GM18517 (cell line): ENCODE measurements at regions not wholly inside any gene's neighbourhood (a gene's known extent, or its start where the extent isn't known, plus 50 kb on each side); places are given as distances from the start of the nearest gene placed in this dataset.

Experiments
- ATAC-seq: cut with Tn5 transposase; IDR thresholded peaks from one replicate; pipeline ENCODE4 v1.9.1; 2021; ENCODE audit warnings: mild to moderate bottlenecking, moderate library complexity; ENCODE audit not compliant: unreplicated experiment

DNA sequence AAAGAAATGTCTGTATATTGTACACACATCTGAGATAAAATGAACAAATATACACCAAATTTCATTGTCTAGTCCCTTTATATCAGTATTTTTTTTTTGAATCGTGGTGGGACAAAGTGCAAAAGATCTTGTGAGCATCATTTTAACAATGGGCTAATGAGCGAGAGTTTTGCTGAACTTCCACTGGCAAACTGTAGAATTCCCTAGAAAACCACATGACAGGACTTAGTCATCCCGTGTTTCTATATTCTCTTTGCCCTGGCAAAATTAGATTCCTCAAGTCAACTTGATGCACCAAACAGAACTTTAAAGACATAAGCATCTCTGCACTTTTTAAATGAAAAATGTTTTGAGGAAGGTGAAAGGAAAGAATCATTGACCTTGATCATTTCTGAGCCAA lies 488.2 kb upstream of the PTBP2 start:
- no peak for ATAC-seq

- ATAC-seq = no peak
Observed at GRCh38 chr1:96234299-96234698, 487.3 kb upstream of the PTBP2 start.

DNA sequence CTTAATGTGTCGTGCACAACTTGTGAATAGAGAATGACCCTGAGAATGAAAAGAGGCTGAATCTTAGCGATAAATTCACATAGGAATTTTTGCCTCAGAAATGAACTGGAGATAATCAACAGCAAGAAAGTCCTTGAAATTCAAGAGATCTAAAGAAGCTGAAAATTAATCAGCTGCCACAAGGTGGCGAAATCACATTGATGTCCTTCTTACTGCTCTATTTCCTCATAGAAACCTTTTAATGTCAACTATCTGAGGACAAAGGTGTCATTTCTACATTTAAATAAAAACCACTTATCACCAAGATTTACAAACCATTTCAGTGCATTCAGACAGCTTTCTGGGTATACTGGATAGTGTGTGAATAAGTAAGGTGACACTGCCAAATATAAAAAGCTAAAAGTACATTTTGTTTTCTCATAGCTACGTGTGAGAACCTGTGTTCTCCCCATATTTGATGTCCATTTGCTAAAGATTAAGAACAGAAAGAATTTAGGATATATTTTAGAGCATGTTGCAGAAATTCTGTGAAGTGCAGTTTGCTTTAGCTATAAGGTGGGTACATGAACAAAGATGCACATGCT lies 485.3 kb upstream of the PTBP2 start:
- no peak for ATAC-seq

- no peak for ATAC-seq
Observed at GRCh38 chr1:96238426-96238825, 483.2 kb upstream of the PTBP2 start.

- ATAC-seq = no peak
Observed at GRCh38 chr1:96240438-96240837, 481.1 kb upstream of the PTBP2 start.

- no peak for ATAC-seq
Observed at GRCh38 chr1:96253246-96254035, 468.1 kb upstream of the PTBP2 start.

DNA sequence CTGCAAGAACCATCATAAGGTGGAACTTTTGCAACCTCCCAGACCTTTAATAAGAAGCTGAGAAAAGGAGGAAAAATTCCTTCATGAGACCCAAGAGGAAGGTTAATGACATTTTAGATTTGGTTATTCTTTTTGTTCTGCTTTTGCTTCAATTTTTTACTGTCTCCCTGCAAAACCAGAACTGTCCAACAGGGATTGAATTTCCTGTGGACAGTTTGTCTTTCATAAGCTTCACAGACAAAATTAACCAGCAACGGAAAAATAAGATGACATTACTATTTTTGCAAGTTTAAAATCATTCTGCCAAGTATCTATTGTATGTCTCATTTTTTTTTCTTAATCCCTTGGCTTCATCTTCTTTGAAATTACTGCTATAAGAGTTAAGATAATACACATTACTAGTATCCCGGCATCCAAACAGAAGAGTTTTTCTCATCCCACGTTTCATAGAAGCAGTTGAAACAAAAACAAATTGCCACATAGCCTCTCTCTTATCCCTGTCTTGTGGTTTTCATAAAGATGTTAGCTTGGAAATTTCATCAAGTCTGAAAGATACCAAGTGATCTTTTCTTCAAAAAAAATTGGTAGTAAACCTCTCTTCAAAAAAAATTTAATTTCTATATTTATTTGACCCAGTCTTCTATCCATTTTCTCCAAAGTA lies 465.3 kb upstream of the PTBP2 start:
- ATAC-seq = no peak

DNA sequence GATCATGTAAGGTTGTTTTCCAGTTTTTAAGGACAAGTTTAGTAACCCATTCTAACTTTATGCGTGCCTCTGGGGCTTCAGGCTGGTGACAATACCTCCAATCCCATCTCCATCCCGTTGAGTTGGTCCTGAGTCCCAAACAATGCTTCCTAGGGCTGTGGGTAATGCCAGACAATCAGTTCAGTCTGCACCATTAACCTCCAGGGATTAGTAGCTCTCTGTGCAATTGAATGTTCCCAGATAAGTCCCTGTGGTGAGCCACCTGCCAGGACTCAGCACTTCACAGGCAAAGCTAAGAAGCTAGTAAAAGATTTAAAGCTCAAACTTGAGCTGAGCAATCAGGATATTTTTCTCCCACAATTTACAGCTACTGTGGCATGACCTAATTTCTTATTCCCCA lies 462.2 kb upstream of the PTBP2 start:
- ATAC-seq = no peak

- no peak for ATAC-seq
Observed at GRCh38 chr1:96281491-96281890, 440.1 kb upstream of the PTBP2 start.

- ATAC-seq = no peak
Observed at GRCh38 chr1:96290033-96290432, 431.6 kb upstream of the PTBP2 start.

GRCh38 chr1:96290801-96291200 lies 430.8 kb upstream of the PTBP2 start:
- ATAC-seq = no peak

- ATAC-seq = no peak
Observed at GRCh38 chr1:96291468-96291867, 430.1 kb upstream of the PTBP2 start.

DNA sequence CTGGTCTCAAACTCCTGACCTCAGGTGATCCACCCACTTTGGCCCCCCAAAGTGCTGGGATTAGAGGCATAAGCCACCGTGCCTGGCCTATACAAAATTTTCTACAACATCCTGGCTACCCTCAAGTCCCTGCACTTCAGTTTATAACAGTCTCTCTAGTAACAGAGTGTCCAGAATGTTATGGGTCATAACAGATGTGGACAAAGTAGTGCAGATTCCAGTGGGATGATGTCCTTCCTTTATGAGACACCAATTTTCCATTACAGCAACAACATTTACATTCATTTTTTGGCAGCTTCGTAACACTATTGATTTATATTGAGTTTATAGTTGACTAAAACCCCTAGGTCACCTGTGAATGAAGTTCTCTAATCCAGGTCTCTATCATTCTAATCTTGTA lies 429.4 kb upstream of the PTBP2 start:
- no peak for ATAC-seq

DNA sequence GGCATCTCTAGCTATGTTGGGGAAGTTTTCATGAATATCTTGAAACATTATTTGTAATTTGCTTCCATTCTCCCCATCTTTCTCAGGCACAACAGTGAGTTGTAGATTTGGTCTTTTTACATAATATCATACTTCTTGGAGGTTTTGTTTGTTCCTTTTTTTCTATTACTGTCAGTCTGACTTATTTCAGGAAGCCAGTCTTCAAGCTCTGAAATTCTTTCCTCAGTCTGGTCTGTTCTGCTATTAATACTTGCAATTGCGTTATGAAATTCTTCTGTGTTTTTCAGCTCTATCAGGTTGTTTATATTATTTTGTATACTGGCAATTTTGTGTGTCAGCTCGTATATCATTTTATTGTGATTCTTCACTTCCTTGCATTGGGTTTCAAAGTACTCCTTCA lies 424.6 kb upstream of the PTBP2 start:
- ATAC-seq = no peak

GRCh38 chr1:96306809-96307560 lies 414.6 kb upstream of the PTBP2 start:
- no peak for ATAC-seq

DNA sequence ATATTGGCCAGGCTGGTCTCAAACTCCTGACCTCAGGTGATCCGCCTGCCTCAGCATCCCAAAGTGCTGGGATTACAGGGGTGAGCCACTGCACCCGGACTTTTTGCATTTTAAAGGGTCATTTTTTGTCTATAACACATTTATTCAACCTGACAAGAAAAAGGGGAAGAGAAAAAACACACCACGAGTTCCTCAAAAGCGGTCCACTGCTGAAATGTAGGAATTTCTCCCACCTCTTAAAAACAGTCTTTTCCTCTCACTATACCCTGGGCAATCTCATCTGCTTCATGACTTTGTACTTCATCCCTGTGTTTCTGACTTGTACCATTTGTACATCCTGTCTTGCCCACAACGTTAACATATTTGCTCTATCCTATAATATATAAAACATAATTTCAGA lies 413.3 kb upstream of the PTBP2 start:
- no peak for ATAC-seq

- no peak for ATAC-seq
Observed at GRCh38 chr1:96309783-96310182, 411.8 kb upstream of the PTBP2 start.

- ATAC-seq = no peak
Observed at GRCh38 chr1:96313216-96313615, 408.4 kb upstream of the PTBP2 start.

DNA sequence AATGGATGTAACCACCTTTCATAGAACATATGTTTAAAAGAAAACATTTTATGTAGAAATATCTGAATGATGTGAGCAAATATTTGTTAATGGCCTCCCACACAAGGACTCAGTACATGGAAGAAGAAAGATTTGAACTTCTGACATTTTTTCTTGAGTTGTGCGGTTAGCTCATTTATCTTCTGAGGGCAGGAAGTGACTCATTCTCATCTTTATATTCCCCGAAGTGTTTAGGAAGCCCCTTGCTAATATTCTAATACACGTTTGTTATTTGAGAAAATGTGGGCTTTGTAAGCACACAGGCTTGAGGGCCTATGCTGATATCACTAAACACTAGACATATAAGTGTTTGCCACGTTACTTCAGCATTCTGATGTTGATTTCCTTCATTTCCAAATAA lies 392.5 kb upstream of the PTBP2 start:
- no peak for ATAC-seq

- no peak for ATAC-seq
Observed at GRCh38 chr1:96331596-96331995, 390.0 kb upstream of the PTBP2 start.

DNA sequence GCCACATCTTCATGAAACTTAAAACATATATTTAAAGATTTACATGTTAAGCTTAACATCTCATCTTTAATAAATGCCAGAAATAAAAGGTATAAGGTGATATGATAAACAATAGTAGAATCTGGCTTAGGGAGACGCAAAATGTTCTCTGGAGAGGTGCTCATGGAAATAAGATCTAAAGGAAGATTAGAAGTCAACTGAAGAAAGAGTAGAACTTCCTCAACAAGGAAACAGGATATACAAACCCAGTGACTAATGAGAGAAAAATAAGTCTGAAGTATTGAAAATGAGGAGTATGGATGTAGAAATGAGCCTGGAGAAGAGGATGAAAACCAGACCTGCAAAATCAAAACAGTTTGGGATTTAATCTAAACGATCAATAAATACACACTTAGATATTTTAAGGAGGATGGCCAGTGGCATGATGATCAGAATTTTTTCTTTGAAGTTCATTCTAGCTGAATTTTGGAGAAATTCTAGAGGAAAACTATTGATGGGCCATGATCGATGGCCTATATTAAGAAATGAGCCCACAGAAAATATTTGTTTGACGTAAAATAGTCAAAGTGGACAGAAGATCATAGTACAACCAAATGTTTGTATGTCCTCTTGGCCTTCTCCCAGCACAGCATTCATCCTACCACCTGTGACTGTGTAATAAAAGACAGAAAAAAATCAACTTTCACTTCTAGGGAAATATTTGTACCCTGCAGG lies 387.9 kb upstream of the PTBP2 start:
- no peak for ATAC-seq
